GM12878 (cell line): ENCODE measurements at regions not wholly inside any gene's neighbourhood (a gene's known extent, or its start where the extent isn't known, plus 50 kb on each side); places are given as distances from the start of the nearest gene placed in this dataset.
A peak's percentile ranks its signal among the peaks of the same experiment; 100 is the strongest.

ENCODE experiments used
- ATAC-seq: fragments of 200-7000 bp; cut with Tn5 transposase; 3 replicates; pipeline ENCODE4 v1.9.1; 2020; ENCODE audit warnings: mild to moderate bottlenecking, moderate library complexity
- BruUV-seq: library from RNA; stranded (reverse); fragments of 400-500 nt; replicated peaks from 2 replicates; lab custom pipeline; 2021; lab: Mats Ljungman, UMichigan
- CTCF ChIA-PET: fragments of 300-600 bp; sonication (Branson Sonifier 250); formaldehyde crosslinking; extraction: SDS; loops from one replicate; lab custom pipeline; 2021; ENCODE audit warnings: inconsistent platforms; lab: Yijun Ruan, JAX
- POLR2A ChIA-PET: fragments of 350-600 bp; formaldehyde crosslinking; extraction: SDS; loops from one replicate; lab custom pipeline; 2021; ENCODE audit warnings: inconsistent platforms; lab: Charles Lee
- RAD21 ChIA-PET: fragments of 300-600 bp; sonication (Branson Sonifier 250); formaldehyde crosslinking; loops from one replicate; lab custom pipeline; 2023; ENCODE audit warnings: antibody characterized with exemption; ENCODE audit not compliant: unreplicated experiment; lab: Charles Lee
- SMC1A ChIA-PET: fragments of 300-600 bp; sonication (Branson Sonifier 250); formaldehyde crosslinking; loops from one replicate; lab custom pipeline; 2023; ENCODE audit not compliant: unreplicated experiment, uncharacterized antibody; lab: Charles Lee
- DNase-seq: peaks from one replicate; pipeline ENCODE4 v3.0.0-alpha.2; 2011; ENCODE audit warnings: low read depth, low spot score
- FAIRE-seq: peaks from 3 replicates; lab custom pipeline; 2011; peaks lifted over from hg19 to GRCh38; lab: Jason Lieb, UNC
- H2AFZ ChIP-seq: 2 replicates; pipeline ENCODE4 v1.6.0; 2011; ENCODE audit warnings: low read depth, low read length, control low read depth; ENCODE audit not compliant: control insufficient read depth
- H3K27ac ChIP-seq: 2 replicates; pipeline ENCODE4 v1.5.1; 2011; ENCODE audit warnings: control low read depth; ENCODE audit not compliant: control insufficient read depth, insufficient read depth
- H3K27me3 ChIP-seq, 2 experiments: replicated peaks in 1 of 2; 2 replicates each; pipeline versions ENCODE4 v1.6.0 to v1.6.1; 2011; ENCODE audit warnings: low read length in 1 of 2; ENCODE audit not compliant: control insufficient read depth in 2 of 2, insufficient read depth in 2 of 2
- H3K36me3 ChIP-seq, 2 experiments: 2 replicates each; pipeline ENCODE4 v1.5.1; 2011; ENCODE audit warnings: low read length in 1 of 2; ENCODE audit not compliant: control insufficient read depth in 2 of 2, insufficient read depth in 2 of 2
- H3K4me1 ChIP-seq: 2 replicates; pipeline ENCODE4 v1.6.1; 2011; ENCODE audit warnings: mild to moderate bottlenecking, low read length, moderate library complexity, mixed read lengths; ENCODE audit not compliant: control insufficient read depth, insufficient read depth
- H3K4me2 ChIP-seq: 2 replicates; pipeline ENCODE4 v1.6.0; 2011; ENCODE audit warnings: control low read depth; ENCODE audit not compliant: control insufficient read depth, insufficient read depth
- H3K4me3 ChIP-seq: fragments of 200-600 bp; sonication (generic); 2 replicates; pipeline ENCODE4 v1.5.1; 2016
- H3K79me2 ChIP-seq: 2 replicates; pipeline ENCODE4 v1.6.0; 2011; ENCODE audit warnings: low read length; ENCODE audit not compliant: control insufficient read depth, insufficient read depth
- H3K9ac ChIP-seq: 2 replicates; pipeline ENCODE4 v1.8.0; 2011; ENCODE audit warnings: low read length, control low read depth, mixed read lengths; ENCODE audit not compliant: control insufficient read depth, insufficient read depth
- H3K9me3 ChIP-seq: replicated peaks from 3 replicates; pipeline ENCODE4 v1.5.1; 2011; ENCODE audit warnings: mild to moderate bottlenecking, low read length; ENCODE audit not compliant: control insufficient read depth, insufficient read depth
- H4K20me1 ChIP-seq: 2 replicates; pipeline ENCODE4 v1.6.0; 2011; ENCODE audit not compliant: control insufficient read depth, insufficient read depth
- BACH1 ChIP-seq: fragments of 450-650 bp; IDR thresholded peaks from 2 replicates; pipeline ENCODE4 v1.6.1; 2017; ENCODE audit warnings: mild to moderate bottlenecking, borderline replicate concordance
- NR2C2 ChIP-seq: IDR thresholded peaks from 2 replicates; pipeline ENCODE4 v1.6.1; 2011; ENCODE audit warnings: borderline replicate concordance, low read depth; ENCODE audit not compliant: control insufficient read depth, insufficient read length
- POU2F2 ChIP-seq: IDR thresholded peaks from 3 replicates; pipeline ENCODE4 v1.6.1; 2011; ENCODE audit warnings: low read depth, mild to moderate bottlenecking, low read length, borderline replicate concordance
- RUNX3 ChIP-seq: IDR thresholded peaks from 2 replicates; pipeline ENCODE4 v1.6.1; 2012; ENCODE audit warnings: low read length, inconsistent platforms
- ZBTB40 ChIP-seq: fragments of 450-650 bp; IDR thresholded peaks from 2 replicates; pipeline ENCODE4 v1.6.1; 2016; ENCODE audit warnings: mild to moderate bottlenecking, moderate library complexity, borderline replicate concordance
- ZNF687 ChIP-seq: fragments of 450-650 bp; IDR thresholded peaks from 2 replicates; pipeline ENCODE4 v1.6.1; 2017; ENCODE audit warnings: mild to moderate bottlenecking, moderate library complexity
- ZSCAN29 ChIP-seq: fragments of 450-650 bp; IDR thresholded peaks from 2 replicates; pipeline ENCODE4 v1.6.1; 2017; ENCODE audit warnings: mild to moderate bottlenecking, moderate library complexity
- WGBS: methylation state at CpG from one replicate; pipeline ENCODE4 v1.1.6; 2016; ENCODE audit warnings: low lambda C conversion rate; ENCODE audit not compliant: insufficient replicate concordance, insufficient coverage; ENCODE audit errors: missing lambda C conversion rate; 5-methylcytosine and 5-hydroxymethylcytosine counted together
- in situ Hi-C: fragments of 300-500 bp; cut with MboI; formaldehyde crosslinking; loops from 9 replicates; pipeline ENCODE4 v1.14.3; 2018; ENCODE audit warnings: mixed read lengths
- intact Hi-C: fragments of 100-400 bp; cut with micrococcal nuclease; formaldehyde crosslinking; loops from one replicate; pipeline ENCODE4 v1.14.2; 2022; ENCODE audit not compliant: unreplicated experiment

- no peak for TF ChIP-seq NR2C2
- no peak for TF ChIP-seq ZSCAN29
Observed at GRCh38 chr17:68179926-68180285, 67.9 kb upstream of the AMZ2 start (continued).

GRCh38 chr17:68182011-68182306, 65.9 kb upstream of the AMZ2 start:
- Histone ChIP-seq H3K27me3 (no peaks in the 10 kb centered on the region), H3K79me2 (peaks cover 10% of the 10 kb centered on the region), H3K36me3 (no peaks in the 10 kb centered on the region), H3K4me3 (peak overlapping the region; percentile 76), H3K9me3 (no peaks in the 10 kb centered on the region; the same call in 2 of the 3 replicates), H4K20me1 (no peaks in the 10 kb centered on the region), H3K9ac (peak overlapping the region; percentile 68), H3K4me2 (peak overlapping the region; percentile 88), H3K27ac (peak overlapping the region; percentile 78), H3K4me1 (peaks cover 34% of the 10 kb centered on the region)
- DNase-seq (no peak), ATAC-seq (peak; percentile 63), FAIRE-seq (no peak)
- ChIA-PET POLR2A (interaction anchor here (0.5 to 4.3 kb wide), 12 partner anchors 11 to 876 kb away, joined by 3 to 32 read pairs (median 4); partner anchors contain the start of gene AMZ2), CTCF (interaction anchor here (0.9 to 8.2 kb wide), 10 partner anchors 9 to 280 kb away, joined by 3 to 90 read pairs (median 9); partner anchors contain the start of genes AMZ2 and WIPI1), SMC1A (interaction anchor here (0.6 to 8.8 kb wide), 14 partner anchors 8 to 277 kb away, joined by 3 to 60 read pairs (median 4); partner anchors contain the start of gene WIPI1)
- no TSS peak for BruUV-seq
- in situ Hi-C loops, result loop anchor here (5.0 kb wide), 1 partner anchor 275 kb away; the partner anchor contains the start of gene WIPI1
- TF ChIP-seq ZBTB40 (peak; percentile 81), RUNX3 (peak; percentile 60), BACH1 (no peak; the same call in 1 of the 2 replicates), ZNF687 (0 out of 2 replicates have a peak, but pooled peaks have one; percentile 13), POU2F2 (0 out of 3 replicates have a peak, but pooled peaks have one; percentile 20)
- TF ChIP-seq, all 136 proteins: peak for 4
- 0% methylated on average over 1 of the region's 1 CpG for WGBS
- intact Hi-C loops, result loop anchor here (2.0 to 5.0 kb wide), 2 partner anchors 19 to 65 kb away; partner anchors contain the start of gene AMZ2
- peak overlapping the region; percentile 48 for H2AFZ ChIP-seq
- RAD21 ChIA-PET, result interaction anchor here (0.6 to 7.3 kb wide), 12 partner anchors 9 to 806 kb away, joined by 3 to 49 read pairs (median 8); partner anchors contain the start of genes AMZ2 and WIPI1
